Renal pelvis (tissue), 1 donor: ENCODE measurements at regions not wholly inside any gene's neighbourhood (a gene's known extent, or its start where the extent isn't known, plus 50 kb on each side); places are given as distances from the start of the nearest gene placed in this dataset.

Experiments used
- DNase-seq: peaks from one replicate; pipeline ENCODE4 v3.0.0-alpha.2; 2013

DNA sequence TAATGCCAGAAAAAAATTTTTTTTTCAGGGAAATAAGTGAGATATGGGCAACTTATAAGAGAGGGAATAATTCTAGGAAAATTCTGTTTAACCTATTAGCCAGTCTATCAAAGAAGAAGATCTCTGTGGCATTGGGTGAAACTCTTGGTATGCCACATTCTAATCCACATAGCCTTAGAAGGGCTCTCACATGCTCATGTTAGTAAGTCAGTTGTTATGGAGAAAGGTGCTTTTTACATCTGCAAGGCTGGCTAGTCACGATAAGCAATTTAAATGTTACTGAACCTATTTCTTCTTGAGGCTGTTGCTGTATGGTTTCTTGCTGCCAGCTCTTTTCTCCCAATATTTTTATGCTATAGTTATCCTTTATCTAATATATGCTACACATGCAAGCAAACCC lies 89.9 kb upstream of the MAGI1 start:
- DNase-seq, result no peak

DNA sequence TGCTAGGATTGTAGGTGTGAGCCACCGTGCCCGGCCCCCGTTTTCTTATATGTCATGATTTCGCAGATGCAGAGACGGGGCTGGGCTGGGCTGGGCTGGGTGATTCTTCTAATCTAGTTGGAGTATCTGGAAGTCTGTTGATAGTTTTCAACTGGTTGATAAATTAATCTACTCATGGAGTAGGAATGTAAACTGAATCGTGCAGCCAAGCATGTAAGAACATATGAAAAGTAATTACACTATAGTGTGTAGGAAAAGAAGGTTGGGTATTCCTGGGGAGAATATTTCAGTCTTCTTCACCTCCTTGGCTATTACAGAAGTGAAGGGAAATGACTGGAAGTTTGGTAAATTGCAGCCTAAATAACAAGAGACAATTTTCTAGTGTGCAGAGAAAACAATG lies 82.6 kb upstream of the MAGI1 start:
- no peak for DNase-seq

DNA sequence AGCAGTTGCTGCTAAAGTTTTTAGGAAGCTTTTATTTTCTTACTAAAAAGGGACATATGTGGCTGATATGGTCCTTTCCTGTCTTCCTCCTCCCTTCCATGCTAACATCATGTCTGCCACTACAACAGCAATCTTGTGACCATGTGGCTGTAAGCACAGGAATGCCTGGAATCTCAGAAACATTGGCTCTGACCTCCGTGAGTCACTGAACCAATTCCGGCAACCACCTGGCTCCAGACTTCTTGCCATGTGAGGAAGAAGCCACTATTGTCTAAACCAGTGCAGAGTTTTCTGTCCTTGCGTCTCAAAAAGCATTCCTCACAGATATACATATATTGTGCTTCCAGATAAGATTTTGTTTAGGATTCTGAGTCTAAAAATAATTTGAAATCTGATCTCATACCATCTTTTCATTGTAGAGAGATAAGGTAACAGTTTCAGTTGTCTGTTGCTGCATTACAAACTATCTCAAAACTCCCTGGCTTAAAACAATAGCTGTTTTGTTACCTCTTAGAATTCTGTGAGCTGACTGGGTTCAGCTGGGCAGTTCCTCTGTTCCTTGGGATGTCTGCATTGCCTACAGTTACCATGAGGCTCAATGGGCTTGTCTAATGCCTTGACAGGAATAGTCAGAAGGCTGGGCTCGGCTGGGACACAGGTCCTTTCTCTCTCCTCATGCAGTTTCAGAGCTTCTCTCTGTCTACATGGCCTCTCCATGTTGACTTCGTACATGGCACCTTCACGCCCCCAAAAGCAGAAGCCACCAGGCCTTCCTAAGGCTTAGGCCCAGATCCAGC lies 77.3 kb upstream of the MAGI1 start:
- DNase-seq, result peak; percentile 75

DNA sequence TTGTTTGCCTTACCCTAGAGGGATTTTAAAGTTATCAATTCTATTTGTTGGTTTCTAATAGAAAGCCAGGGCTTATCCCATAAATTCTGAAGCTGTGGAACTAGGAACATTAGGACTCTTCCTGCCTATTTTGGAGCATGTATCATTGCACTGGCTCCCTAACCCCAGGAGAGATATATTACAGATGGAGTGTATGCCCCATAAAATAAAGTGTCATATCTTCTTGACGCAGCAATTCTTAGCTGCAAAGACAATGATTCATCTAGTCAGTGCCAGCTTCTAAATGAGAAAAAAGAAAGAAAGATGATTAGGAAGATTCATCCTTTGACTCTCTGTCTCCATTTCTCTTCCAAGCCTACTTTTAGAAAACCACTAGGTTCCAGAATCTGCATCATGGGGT lies 74.8 kb upstream of the MAGI1 start:
- no peak for DNase-seq

DNA sequence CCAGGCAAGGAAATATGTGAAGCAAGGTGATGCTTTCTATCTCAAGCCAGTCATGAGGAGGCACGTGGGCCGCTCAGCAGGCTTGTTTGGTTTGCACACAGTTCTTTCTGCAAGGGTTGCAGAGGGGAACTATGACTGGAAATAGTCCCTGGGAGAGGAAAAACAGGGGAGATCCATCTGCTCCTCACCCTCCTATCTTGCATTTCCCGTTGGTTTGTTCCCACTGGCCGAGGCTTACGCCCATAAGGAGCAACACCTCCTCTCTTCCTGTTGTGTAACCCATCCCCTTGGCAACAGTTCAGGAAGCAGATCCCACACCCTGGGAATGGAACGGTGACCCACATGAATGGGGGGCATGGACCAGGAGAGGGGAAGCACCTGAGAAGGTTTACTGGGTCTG lies 72.1 kb upstream of the MAGI1 start:
- DNase-seq, result no peak

DNA sequence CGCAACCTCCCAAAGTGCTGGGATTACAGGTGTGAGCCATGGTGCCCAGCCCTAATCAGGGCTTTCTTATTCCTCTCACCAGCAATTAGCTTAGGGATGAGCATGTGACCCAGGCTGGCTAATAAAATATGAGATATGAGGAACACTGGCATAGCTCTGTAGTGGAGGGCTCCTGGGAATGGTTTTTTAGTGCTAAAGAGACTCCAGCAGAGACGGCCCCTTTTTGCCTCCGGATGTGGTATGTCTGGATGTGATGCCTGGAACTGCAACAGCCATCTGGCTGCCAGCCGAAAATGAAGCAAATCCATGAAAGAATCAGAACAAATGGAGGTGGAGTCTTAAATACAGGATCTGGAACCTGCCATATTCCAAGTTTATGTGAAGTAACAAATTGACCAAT lies 69.1 kb upstream of the MAGI1 start:
- no peak for DNase-seq

DNA sequence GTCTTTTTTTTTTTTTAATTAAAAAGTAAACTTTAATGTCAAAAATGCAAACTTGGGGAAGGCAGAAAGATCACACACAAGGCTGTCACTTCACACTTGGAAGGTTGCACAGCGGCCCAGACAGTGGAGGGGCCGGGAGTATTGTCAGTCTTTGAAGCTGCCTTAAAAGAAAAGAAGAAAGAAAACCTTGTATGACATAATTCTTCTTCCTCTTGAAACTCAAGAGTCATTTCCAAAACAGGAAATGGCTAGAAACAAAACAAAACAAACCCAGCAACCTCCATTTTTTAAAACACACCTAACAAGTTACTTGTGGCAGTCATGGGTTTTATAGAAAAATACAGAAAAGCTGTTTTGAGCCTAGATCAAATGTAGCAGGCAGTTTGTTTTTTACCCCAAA lies 68.1 kb upstream of the MAGI1 start:
- DNase-seq, result no peak

DNA sequence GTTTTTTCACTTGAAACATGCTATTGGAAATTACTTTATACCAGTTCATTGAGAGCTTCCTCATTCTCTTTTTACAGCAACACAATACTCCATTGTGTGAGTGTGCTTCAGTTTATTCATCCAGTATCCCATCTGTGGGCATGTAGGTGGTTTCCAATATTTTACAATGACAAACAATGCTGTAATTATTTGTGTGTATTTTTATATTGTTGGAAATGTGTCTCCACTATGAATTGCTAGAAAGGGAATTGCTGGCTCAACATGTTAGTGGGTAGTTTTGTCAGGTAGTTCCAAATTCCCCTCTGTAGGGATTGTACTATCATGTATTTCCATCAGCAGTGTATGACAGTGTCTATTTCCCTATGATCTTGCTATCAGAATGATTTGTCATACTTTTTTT lies 65.8 kb upstream of the MAGI1 start:
- no peak for DNase-seq

DNA sequence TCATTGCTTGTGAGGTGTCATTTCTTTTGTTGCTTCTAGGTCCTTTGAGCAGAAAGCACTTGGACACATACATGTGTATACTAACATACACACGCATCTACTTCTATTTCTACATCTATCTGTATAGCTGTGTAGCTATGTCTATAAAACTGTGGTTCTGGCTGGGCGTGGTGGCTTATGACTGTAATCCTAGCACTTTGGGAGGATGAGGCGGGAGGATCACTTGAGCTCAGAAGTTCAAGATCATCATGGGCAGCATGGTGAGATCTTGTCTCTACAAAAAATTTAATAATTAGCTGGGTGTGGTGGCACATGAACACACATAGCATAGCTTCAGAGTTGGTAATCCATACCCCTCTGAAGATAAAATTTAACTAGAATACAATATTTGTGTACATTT lies 65.0 kb upstream of the MAGI1 start:
- DNase-seq, result no peak

DNA sequence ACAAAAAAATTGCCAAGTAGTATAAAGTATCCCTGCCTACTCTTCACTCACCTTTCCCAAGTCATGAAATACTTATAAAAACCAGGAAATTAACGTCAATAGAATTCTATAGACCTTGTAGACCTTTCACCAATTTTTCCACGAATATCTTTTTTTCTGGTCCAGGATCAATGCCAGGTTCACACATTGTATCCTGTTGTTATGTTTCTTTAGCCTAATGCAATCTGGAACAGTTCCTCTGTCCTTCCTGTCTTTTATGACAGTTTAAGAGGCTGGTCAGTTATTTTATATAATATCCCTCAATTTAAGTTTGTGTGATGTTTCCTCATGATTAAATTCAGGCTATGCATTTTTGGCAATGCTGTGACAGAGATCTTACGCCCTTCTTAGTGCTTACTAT lies 63.2 kb upstream of the MAGI1 start:
- DNase-seq, result no peak

DNA sequence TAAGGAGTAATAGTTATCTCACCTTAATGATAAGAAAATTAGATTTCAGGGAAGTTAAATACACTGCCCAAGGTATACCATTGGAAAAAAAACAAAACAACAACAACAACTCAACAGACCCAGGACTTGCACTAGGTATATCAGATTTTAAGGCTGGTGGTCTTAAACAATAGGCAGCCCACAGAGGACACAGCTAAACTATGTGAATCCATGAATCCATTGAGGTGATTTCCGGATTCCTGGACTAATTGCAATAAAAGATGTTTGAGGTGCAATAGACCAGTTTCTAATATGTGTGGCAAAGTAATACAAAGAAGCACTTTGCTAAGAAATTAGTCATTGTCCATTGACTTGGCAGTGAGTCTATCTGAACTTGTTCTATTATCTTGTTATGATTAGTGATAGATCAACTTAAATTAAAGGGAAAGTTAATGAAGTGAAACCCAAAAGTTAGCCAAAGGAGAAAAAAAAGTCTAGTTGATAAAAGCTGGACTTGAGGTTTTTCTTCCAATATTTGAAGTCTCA lies 60.9 kb upstream of the MAGI1 start:
- no peak for DNase-seq

DNA sequence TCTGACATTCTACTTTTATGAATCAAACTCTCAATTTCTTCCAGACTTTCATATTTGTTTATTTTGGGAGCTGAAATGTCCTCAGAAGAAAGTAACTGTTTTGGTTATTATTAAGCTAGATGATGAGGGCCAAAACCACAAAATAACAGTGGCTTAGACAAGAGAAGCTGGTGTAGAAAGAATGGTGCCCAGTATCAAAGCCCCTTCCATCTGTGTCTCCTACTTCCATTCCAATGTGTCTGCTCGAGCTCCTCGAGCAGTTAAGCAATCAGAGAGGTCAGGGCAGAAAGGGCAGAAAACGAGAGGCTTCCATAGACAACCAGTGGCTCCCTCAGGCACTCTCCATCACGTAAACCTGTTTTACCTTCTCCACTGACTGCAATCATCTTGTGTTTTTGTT lies 59.7 kb upstream of the MAGI1 start:
- DNase-seq, result no peak

DNA sequence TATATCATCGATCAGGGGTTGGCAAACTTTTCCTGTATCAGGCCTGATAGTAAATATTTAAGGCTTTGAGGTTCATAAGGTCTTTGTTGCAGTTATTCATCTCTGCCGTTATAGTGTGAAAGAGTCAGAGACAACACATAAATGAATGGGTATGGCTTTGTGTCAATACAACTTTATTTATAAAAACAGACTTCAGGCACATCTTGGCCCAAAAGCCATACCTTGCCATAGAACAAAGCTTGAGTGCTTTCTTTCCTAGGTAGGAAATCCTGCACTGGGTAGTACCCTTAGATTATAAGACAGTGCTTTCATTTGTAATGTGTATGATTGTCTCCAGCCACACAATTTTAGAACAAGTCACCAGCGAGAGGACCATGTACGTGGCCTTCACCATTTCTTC lies 58.9 kb upstream of the MAGI1 start:
- DNase-seq, result no peak

DNA sequence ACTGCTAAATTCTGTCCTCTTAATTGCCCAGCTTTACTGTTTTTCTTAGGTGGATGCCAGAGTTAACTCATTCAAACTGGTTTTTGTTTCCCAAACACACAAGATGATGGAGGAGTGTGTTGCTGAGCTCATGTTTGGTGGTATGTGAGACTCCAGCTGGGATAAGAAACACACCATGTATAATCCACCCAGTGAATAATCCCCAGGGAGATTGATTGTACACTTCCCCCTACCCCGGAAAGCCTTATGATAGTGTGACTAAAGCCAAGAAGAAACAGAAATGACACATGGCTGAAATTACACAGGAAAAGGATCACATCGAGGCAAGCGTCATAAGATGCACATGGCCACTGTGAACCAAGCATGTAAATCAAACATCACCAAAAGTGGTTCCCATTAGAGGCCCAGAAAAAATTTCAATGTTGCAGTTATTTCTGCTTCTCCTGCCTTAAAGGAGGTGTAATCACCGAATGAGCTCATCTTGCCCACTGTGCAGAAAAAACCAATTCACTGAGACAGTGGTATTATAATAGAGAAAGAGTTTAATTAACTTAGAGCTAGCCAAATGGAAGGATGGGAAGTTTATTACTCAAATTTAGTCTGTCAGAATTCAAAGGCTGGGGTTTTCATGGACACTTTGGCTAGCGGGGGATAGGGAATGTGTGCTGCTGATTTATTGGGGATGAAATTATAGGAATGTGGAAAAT lies 56.7 kb upstream of the MAGI1 start:
- no peak for DNase-seq

DNA sequence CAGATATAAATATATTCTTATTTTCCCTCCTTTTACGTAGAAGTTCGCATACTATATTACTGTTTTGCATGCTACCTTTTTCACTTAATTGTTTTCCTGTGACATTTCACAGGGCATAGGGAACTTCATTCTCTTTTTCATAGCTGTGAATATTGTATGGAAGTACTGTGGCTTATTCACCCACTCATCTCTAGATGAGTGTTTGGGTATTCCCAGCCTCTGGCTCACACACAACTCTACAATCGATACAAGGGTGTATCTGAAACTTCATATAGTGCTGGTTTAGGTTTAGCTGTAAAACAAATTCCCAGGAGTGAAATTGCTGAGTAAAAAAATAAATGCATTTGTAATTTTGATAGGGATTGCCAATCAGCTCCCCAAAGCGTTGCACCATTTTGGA lies 55.3 kb upstream of the MAGI1 start:
- no peak for DNase-seq

DNA sequence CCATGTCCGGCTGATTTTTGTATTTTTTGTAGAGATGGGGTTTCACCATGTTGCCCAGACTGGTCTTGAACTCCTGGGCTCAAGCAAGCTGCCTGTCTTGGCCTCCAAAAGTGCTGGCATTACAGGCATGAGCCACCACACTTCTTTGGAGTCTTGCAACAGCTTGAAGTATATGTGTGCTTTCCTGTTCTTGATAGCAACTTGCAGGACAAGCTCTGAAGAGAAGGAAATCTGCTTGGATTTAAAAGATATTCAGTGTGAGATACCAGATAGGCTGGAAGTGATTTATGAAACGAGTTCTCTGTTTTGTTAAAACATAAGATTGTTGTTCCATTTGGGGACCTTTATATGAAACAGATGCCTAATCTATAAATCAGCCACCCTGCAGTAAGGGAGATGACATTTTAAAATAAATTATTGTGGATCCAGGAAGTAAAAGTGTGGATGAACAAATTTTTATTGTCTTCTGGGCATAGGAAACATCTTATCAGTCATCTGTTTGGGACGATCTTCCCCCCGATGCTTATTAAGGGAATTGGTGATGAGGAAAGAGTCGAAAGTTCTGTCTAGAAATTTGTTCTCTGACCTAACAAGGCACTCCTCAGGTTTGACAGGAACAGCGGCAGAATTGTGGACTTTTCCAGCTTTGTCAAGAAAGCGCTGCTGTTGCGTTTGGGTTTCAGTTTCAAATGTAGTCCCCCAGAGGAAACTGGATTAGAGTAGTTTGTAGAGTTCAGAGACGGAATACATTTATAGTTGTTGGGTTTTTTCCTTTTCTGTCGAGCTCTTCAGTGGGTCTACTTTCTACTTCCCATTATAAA lies 53.7 kb upstream of the MAGI1 start:
- DNase-seq, result no peak
